Peyer's patch (tissue), 4 donors: ENCODE measurements at regions not wholly inside any gene's neighbourhood (a gene's known extent, or its start where the extent isn't known, plus 50 kb on each side); places are given as distances from the start of the nearest gene placed in this dataset.

Experiments
- CTCF ChIP-seq, 6 experiments: fragments of 450-650 bp in 4 of 6; fragments of 200-600 bp in 2 of 6; sonication (generic) in 1 of 6; IDR thresholded peaks; one replicate each; pipeline ENCODE4 v1.5.1; 2017 to 2019; ENCODE audit warnings: antibody characterized with exemption in 6 of 6, mild to moderate bottlenecking in 3 of 6, moderate library complexity in 1 of 6
- POLR2A ChIP-seq, 2 donors: fragments of 450-650 bp; IDR thresholded peaks; one replicate each; pipeline ENCODE4 v1.5.1; 2017; ENCODE audit warnings: antibody characterized with exemption in 2 of 2, mild to moderate bottlenecking in 2 of 2, moderate library complexity in 2 of 2

DNA sequence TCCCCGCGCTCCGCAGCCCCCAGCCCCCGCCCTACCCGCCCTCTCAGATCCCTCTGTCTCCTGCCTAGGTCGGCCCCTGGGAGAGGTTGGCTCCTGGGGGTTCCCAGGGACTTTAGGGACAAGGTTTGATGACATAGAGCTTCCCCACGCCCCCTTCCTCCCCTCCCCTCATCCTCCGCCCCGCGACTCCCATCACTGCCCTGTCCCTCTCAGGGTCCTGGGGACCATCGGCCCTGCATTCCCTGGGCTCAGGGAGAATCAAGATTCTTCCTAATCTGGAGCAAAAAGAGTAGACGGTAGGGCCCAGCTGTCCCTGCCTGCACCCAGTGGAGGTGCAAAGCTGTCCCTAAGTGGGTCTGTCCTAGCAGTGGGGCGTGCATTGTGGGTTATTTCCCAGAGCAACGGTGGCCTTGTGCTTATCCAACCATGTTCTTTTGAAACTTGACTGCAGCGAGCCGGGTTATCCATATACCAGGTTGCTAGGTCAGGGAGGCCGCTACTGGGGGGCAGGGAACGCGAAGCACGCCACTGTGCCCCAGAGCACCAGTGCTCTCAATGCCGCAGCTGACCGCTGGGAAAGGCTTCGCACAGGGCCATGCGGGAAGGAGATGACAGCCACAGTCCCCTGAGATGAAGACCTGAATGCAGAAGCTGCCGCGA, 124.4 kb upstream of the PRMT8 start:
- TF ChIP-seq CTCF (IDR thresholded peaks at IDR 0.05): no peak
- no peak for TF ChIP-seq POLR2A (IDR thresholded peaks at IDR 0.05)
